HG02884 (cell line): ENCODE measurements at regions not wholly inside any gene's neighbourhood (a gene's known extent, or its start where the extent isn't known, plus 50 kb on each side); places are given as distances from the start of the nearest gene placed in this dataset.
"Not testable (repeated sequence)": the region's sequence is repeated elsewhere in the genome, so short reads cannot be mapped to it uniquely, and the experiment has no call there.

Experiments used
- ATAC-seq: cut with Tn5 transposase; IDR thresholded peaks from one replicate; pipeline ENCODE4 v1.9.1; 2021; ENCODE audit warnings: mild to moderate bottlenecking, moderate library complexity; ENCODE audit not compliant: unreplicated experiment

DNA sequence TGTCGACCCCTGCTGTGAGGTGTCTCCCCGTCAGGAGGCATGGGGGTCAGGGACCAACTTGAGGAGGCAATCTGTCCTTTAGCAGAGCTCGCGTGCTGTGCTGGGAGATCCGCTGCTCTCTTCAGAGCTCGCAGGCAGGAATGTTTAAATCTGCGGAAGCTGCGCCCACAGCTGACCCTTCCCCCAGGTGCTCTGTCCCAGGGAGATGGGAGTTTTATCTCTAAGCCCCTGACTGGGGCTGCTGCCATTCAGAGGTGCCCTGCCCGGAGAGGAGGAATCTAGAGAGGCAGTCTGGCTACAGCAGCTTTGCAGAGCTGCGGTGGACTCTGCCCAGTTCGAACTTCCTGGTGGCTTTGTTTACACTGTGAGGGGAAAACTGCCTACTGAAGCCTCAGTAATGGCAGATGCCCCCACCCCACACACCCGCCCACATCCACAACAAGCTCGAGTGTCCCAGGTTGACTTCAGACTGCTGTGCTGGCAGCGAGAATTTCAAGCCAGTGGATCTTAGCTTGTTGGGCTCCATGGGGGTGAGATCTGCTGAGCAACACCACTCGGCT, 133.1 kb downstream of the CENPC start:
- ATAC-seq, result not testable (repeated sequence)

DNA sequence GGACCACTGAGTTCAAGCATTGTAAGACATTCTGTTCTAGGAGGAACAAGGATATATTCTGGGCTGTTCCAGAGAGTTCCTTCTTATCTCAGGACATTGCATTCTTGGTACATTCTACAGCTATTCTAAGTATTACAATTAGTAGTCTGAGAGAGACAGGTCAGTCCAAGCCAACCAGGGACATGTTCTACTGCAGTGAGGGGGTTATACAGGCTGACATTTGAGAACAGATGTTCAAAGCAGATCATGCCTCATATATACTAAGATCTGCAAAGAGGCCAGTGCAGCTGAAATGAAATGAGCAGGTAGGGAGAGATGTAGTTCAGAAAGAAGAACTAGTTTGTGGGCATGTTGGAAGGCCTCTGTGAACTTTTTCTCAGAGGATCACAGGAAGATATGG, 142.0 kb downstream of the CENPC start:
- ATAC-seq, result no peak

DNA sequence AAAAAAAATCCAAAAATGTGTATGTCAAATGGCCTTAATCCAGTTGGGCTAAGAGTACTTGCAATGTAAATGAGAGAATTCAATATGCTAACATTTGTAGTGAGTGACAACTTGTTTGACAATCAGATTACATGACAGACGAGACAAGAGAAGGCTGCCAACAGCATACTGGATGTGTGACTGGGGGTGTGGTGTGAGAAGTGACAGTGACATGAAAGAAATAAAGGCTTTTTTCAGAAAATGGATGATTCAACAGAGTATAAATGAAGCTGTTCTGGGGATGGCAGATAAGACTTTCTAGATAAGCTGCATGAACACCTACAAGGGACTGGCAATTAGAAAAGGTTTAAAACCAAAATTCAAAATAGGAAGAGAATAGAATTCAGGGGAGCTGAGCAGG, 143.4 kb downstream of the CENPC start:
- no peak for ATAC-seq

DNA sequence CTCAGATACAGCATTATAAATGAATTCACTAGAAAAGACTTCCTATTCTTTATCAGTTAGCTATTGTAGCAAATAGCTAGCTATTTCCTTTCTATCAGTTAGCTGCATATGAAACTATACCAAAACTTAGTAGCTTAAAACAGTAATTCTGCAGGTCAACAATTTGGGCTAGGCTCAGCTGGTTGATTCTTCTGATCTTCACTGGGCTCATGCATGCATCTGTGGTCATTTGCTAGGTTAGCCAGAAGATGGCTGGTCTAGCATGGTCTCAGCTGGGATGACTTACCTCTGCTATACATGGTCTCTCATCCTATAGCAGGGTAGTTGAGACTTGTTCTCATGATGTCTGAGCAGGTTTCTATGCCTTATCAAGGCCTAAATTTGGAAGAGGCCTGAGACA, 147.4 kb downstream of the CENPC start:
- ATAC-seq, result no peak

DNA sequence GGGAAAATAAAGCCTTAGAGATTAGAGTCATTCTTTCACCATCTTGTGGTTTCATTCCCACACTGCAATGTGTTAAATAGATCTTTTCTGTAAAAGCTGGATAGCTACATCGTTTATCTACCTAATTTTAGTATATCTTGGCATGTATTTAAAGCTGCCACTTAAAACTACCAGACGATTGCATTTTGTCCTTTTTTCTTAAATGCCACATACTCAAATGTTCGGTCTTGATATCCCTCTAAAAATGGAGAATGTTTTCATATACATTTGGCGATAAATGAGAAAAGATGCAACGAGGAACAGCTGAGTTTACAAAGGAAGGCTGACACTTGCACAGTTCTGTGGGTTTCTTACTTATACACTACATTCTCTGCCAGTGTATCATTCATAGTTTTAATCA, 148.3 kb downstream of the CENPC start:
- ATAC-seq, result no peak

DNA sequence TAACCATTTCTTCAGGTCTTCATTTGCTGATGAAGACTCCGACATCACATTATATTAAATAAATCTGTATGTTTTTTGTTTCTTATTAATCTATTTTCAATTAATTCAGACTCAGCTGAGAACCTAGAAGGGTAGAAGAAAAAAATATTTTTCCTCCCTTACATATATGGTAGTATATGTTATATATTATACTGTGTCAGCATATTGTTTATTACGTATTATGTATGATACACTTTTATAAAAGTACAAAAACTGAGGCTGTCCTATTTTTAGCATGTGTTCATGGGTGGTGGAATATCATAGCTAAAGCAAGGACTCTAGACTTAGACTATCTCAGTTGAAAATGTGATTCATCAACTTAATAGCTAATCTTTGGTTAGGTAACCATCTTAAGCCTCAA, 149.3 kb downstream of the CENPC start:
- ATAC-seq, result no peak

DNA sequence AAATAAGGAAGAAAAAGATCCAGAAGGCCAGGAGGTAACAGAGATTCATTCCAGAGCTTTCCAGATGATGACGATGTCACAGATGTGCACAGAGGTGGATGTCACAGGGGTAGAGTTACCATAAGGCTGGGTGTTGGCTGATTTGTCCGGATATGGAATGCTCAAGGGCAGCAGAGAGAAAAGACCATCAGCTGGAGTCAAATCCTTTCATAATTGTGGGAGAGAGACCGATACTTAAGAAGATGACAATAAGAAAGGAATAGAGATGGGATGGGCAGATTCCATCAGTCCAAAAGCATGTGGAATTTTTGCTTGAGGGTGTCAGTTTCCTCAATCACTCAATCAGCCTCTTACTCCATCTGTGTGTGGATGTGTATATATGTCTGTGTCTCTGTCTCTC, 150.4 kb downstream of the CENPC start:
- ATAC-seq, result no peak

DNA sequence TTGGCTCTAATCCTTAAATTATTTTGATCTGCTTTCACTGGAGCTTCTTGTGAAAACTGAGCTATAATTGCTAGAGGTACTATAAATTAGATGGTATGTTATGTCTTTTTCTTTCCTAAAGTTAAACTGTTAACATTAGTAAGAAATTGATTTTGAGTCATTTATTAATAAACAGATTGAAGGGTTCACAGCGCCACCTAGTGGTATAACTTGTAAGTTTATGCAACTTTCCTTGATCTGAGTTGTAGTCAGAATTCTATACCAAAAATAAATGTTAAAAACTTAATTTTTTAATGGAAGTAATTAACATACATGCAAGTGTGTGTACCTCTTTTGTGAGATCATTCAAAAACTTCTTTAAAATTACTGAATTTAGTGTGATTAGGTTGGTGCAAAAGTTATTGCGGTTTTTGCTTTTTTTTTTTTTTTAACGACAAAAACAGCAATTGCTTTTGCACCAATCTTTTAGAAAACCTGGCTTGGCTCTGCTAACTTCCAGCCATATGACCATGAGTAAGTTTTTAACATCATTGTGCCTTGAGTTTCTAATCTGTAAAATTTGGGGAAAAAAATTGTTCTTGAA, 151.5 kb downstream of the CENPC start:
- ATAC-seq, result no peak

DNA sequence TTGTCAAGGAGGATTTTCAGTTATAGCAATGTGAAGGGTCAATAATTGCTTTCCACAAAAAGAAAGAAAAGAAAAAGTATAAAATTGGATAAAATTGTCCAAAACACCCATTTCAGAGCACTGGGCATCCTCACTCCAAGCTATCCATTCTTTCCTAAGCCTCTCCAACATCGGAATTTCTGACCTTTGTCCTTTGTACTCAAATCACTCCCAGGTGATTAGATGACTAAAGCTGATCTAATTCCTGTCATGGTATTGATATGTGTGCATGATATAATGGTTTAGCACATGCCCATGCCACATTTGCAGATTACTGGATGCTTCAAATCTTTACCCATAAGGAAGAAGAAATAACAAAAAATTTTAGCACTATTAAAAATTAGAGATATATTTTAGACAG, 152.3 kb downstream of the CENPC start:
- ATAC-seq, result no peak

DNA sequence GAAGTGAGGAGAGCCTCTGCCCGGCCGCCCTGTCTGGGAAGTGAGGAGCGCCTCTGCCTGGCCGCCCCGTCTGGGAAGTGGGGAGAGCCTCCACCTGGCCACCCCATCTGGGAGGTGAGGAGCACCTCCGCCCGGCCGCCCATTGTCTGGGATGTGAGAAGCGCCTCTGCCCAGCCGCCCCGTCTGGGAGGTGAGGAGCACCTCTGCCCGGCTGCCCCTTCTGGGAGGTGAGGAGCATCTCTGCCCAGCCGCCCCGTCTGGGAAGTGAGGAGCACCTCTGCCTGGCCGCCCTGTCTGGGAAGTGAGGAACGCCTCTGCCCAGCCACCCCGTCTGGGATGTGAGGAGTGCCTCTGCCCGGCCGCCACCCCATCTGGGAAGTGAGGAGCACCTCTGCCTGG, 163.9 kb downstream of the CENPC start:
- ATAC-seq, result not testable (repeated sequence)

DNA sequence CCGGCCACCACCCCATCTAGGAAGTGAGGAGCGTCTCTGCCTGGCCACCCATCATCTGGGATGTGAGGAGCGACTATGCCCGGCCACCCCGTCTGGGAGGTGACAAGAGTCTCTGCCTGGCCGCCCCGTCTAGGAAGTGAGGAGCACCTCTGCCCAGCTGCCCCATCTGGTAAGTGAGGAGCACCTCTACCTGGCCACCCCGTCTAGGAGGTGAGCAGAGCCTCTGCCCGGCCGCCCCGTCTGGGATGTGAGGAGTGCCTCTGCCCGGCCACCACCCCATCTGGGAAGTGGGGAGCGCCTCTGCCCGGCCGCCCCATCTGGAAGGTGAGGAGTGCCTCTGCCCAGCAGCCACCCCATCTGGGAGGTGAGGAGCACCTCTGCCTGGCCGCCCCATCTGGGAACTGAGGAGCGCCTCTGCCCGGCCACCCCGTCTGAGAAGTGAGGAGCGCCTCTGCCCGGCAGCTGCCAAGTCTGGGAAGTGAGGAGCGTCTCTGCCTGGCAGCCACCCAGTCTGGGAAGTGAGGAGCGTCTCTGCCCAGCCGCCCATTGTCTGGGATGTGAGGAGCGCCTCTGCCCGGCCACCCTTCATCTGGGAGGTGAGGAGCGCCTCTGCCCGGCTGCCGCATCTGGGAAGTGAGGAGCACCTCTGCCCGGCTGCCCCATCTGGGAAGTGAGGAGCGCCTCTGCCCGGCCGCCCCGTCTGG, 164.4 kb downstream of the CENPC start:
- ATAC-seq, result not testable (repeated sequence)

DNA sequence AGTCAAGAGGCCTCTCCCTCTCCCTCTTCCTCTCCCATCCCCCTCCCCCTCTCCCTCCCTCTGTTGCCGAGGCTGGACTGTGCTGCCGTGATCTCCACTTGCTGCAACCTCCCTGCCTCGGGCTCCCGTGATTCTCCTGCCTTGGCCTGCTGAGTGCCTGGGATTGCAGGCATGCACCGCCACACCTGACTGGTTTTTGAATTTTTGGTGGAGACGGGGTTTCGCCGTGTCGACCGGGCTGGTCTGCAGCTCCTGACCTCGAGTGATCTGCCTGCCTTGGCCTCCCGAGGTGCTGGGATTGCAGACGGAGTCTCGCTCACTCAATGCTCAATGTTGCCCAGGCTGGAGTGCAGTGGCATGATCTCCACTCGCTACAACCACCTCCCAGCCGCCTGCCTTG, 165.1 kb downstream of the CENPC start:
- no peak for ATAC-seq

DNA sequence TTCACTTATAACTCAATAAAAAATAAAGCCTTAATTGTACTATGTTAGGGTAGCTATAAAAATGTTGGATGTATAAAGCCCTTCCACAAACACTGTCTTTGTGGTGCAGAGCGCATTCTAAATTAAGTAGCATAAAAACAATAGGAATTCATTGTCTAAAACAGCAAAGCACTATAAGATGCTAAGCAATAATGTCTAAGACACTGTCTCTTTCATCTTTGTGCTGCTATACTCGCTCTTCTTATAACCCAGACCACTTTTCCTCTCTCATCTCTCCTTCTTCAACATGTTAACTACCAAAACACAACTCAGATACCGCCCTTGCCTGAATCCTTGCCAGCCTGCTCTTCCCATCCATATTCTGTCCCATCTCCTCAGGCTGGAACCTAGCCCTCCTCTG, 170.0 kb downstream of the CENPC start:
- ATAC-seq, result no peak

DNA sequence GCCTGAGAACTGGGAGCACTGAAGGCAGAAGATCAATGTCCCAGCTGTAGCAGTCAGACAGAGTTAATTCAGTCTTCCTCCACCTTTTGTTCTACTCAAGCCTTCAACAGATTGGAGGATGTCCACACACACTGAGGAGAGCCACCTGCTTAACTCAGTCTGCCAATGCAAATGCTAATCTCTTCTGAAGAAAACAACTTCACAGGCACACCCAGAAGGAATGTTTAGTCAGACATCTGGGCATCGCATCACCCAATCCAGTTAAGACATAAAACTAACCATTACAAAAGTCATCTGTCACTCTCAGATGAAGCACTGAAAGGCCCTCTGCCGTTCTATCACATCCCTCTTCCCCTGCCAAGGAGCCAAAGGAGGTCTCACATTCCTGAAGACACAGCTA, 173.7 kb downstream of the CENPC start:
- no peak for ATAC-seq

DNA sequence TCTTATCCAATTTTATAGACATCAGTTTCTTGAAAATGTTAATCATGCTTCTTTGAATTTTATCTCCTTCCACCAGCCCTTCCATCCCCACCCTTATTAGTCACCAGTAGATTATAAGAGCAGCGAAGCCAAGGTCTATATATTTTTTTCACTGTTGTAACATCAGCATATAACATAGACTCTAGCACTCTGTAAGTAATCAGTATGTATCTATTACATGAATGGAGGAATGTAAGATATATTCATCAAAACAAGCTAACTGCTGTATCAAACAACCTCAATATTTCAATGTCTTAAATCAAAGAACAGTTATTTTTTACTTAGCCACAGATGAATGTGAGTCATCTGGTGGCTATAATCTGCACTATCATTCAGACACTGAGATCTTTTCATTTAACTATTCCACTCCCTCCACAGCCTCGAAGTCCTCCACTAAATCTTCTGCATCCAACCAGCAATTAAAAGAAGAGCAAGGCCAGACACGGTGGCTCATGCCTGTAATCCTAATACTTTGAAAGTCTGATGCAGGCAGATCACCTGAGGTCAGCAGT, 178.9 kb downstream of the CENPC start:
- ATAC-seq, result no peak

DNA sequence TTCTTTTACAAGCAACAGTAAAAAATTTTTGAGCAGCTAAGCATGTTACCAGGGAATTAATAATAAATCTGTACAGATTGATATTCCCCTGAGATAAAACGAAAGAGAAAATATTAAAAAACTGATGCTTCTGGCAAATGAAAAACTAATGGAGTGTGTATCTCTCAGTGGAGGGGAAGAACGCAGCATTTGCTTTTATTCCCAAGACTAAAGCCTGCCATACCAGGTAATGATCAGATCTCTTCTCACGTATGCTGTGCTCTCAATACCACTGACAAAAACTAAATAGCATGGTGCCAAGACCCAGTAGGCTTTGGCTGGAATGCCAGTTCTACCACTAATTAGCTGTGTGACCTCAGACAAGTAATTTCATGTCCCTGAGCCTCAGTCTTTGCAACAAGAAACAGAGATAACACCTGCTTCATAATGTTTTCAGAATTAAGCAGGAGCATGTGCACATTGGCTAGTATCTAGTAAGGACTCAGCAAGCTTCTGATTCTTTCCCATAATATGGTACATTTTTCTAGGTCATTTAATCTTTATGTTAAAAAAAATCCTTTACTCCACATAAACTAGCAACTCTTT, 179.6 kb downstream of the CENPC start:
- ATAC-seq, result no peak

DNA sequence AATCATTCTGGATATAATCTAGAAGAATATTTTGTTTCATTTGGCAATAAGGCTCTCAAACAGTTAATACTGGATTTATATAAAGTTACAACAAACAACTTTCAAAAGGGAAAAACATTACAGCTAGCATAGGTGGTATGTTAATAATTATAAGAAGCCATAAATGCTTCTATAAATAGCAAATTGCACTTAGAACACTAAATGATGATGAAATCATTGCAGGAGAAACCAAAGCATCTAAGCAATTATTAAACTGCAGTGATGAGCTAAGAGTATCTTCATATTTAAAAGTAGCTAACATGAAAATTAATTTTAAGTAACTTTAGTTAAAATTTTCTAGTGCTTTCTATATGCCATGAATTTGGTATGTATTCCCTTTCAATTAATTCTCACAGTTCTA, 189.5 kb downstream of the CENPC start:
- no peak for ATAC-seq

DNA sequence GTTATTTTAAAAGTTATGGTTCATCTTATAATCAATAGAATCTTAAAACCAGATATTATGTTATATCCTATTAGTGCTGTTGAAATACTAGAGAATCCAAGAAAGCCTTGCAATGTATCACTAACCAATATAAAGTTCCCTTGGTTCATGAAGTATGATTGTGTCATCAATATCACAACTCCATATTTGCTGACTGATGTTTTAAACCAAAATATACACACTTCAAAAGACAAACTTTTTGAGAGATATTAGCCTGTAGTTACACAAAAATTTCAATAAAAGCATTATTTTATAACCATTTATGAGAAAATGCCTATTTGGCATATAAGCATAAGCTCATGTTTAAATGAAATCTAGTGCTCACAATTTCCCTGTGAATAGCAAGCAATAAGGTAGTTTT, 198.6 kb downstream of the CENPC start:
- ATAC-seq, result no peak

DNA sequence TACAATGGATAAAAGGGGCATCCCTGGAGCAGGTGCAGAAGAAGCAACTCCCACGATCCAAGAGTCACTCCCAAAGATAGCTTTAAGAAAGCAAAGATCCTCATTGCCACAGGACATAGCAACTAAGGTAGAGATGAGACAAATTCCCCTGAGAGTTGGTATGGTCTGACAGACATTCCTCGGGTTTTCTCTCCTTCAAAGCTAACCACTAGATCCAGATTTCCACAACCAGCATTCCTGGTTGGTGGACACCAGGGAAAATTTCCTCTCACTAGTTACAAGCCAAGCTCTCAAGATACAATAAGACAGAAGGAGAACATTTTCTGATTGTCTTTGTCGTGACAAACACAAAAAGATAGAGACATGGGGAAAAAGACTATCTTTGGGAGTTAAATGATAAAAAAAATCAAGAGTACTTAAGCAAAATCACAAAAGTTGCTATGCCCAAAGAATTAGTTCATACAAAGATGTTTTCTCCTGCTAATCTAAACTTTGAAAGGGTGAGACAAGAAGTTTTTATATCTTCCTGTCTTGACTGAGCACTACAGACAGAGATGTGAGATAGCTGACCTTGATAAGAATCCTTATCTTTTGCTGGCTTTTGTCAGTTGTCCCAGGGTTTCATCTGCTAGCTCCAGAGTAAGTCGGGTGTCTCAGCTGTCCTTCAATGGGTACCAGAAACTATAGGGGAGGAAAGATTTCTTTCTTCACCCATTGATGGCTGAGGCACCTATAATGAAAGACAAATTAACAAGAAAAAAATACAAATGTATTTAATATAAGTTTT, 200.5 kb downstream of the CENPC start:
- ATAC-seq, result no peak

DNA sequence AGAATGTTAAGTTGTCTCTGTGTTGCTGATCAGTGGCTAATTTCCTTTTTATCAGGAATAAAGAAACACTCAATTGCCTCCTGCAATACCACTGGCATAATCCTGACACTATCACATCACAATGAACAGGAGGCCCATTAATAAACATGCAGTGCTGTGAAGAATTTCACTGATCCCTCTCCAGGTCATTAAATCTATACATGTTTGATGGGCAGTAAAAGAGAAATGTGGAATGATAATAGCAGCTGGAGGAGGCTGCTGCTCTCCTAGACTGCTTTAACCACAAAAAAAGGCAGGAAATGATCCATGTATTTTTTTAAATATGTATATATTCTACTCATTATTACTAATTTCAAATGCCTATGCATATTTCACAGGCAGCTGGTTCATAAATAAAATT, 202.1 kb downstream of the CENPC start:
- no peak for ATAC-seq

DNA sequence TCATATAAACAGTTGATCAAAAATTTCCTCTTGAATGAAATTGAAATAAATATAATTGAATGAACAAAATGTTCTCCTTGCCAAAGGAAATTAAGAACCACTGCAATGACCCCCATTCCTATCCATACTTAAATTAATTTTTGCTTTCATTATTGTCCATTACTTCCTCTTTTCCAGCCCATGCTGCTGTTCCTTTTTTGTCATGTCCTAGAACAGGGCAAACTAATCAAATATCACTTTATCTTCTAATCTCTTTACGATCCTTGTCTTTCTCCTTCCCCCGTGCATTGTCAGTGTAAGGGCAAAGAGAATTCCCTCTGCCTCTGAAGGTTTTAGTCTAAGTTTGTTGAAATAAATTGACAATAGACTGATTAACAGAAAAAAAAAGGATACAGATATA, 203.0 kb downstream of the CENPC start:
- no peak for ATAC-seq
